ENCODE measurements at regions not wholly inside any gene's neighbourhood (a gene's known extent, or its start where the extent isn't known, plus 50 kb on each side); places are given as distances from the start of the nearest gene placed in this dataset.

DNA sequence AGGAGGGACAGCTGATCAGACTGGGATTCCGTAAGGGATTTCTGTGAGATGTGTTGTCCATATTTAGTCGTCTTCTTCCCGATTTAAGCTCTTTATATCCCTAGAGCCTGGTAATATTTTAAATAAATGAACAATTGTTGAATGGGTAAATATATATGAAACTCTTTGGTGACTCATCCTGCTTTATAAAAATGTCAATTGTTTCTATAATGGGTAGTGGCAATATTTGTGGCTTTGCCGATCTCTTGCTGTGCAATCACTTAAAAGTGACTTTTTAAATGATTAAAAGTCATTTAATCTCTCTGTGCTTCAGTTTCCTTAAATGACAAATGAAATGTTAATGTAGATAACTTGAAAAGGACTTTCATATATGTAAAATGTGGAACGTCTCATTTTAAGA, 339.2 kb downstream of the RNF144A start:
- DNase-seq (ENCODE audit: low read depth in 2 of 2): no peak
- TF ChIP-seq, protein P1, sequence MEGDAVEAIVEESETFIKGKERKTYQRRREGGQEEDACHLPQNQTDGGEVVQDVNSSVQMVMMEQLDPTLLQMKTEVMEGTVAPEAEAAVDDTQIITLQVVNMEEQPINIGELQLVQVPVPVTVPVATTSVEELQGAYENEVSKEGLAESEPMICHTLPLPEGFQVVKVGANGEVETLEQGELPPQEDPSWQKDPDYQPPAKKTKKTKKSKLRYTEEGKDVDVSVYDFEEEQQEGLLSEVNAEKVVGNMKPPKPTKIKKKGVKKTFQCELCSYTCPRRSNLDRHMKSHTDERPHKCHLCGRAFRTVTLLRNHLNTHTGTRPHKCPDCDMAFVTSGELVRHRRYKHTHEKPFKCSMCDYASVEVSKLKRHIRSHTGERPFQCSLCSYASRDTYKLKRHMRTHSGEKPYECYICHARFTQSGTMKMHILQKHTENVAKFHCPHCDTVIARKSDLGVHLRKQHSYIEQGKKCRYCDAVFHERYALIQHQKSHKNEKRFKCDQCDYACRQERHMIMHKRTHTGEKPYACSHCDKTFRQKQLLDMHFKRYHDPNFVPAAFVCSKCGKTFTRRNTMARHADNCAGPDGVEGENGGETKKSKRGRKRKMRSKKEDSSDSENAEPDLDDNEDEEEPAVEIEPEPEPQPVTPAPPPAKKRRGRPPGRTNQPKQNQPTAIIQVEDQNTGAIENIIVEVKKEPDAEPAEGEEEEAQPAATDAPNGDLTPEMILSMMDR (IDR thresholded peaks at IDR 0.05; ENCODE audit: low read depth, low read length): no peak
- no peak overlapping the region for H3K4me3 ChIP-seq (replicated peaks in 1 of 2; ENCODE audit: low read depth in 2 of 2, low read length in 2 of 2)

- no peak for DNase-seq (ENCODE audit: low read depth in 2 of 2)
- H3K4me3 ChIP-seq (replicated peaks in 1 of 2; ENCODE audit: low read depth in 2 of 2, low read length in 2 of 2): no peak overlapping the region
- TF ChIP-seq, protein P1 (IDR thresholded peaks at IDR 0.05; ENCODE audit: low read depth, low read length): no peak
These were observed 345.5 kb downstream of the RNF144A start for GRCh38 chr2:7262727-7263126.

DNA sequence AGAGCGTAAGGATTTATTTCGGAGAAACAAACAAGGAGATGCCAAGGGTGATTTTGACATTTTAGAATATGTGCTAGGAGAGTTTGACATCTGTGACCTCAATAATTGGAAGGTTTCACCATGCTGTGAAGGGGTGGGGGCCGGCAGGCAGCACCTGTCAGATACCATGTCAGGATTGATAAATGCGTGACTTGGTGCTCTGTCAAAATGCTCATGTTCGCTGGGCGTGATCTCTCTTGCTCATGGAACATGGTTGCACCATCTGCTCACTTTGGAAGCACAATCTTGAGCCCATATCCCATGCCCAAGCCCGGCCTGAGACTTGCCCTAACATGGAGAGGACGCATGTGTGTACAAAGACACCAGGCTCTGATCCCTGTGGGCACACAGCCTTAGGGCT, 347.6 kb downstream of the RNF144A start:
- no peak overlapping the region for H3K4me3 ChIP-seq (replicated peaks in 1 of 2; ENCODE audit: low read depth in 2 of 2, low read length in 2 of 2)
- TF ChIP-seq, protein P1 (IDR thresholded peaks at IDR 0.05; ENCODE audit: low read depth, low read length): no peak
- no peak for DNase-seq (ENCODE audit: low read depth in 2 of 2)

DNA sequence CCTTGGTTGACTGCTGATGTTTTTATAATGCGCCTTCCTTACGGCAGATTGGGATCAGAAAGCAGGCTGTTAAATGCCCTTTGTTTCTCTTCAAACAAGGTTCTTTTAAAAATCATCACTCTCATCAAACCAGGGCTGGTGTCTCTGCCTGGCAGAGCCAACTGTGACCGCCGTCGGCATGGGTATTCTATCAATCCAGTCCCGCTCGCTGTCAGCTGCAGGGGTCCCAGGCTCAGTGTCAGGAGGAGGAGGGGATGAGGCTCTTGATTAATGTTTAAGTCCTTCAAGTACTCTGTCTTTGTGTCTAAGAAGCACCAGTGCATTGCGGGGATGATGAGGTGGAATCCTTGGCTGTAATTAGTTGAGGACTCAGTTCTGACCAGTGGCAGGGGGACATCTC, 348.1 kb downstream of the RNF144A start:
- no peak for DNase-seq (ENCODE audit: low read depth in 2 of 2)
- TF ChIP-seq, protein P1 (IDR thresholded peaks at IDR 0.05; ENCODE audit: low read depth, low read length): no peak
- H3K4me3 ChIP-seq (replicated peaks in 1 of 2; ENCODE audit: low read depth in 2 of 2, low read length in 2 of 2): no peak overlapping the region

GRCh38 chr2:7269106-7269643, 352.0 kb downstream of the RNF144A start:
- TF ChIP-seq, protein P1 (IDR thresholded peaks at IDR 0.05; ENCODE audit: low read depth, low read length): no peak
- H3K4me3 ChIP-seq (replicated peaks in 1 of 2; ENCODE audit: low read depth in 2 of 2, low read length in 2 of 2): no peak overlapping the region
- no peak for DNase-seq (ENCODE audit: low read depth in 2 of 2)

DNA sequence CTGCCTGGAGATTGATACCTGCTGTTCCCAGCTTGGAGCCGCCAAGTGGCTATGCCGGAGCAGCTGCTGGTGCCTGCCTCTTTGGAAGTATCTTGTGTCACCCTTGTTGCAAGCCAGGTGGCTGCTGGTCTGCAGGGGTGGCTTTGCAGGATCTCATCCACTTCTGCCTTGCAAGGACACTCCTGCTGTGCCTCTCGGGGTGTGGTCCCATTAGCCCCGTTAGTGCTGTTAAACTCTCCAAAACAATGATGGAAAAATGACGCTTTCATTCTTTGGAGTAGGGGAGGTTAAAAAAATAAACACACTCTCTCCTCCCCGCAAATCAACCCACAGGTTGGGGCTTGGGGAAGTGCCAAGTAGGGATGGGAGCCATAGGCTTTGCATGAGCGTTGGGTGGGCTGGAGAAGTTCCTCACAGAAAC, 352.8 kb downstream of the RNF144A start:
- DNase-seq (ENCODE audit: low read depth in 2 of 2): no peak
- TF ChIP-seq, protein P1 (IDR thresholded peaks at IDR 0.05; ENCODE audit: low read depth, low read length): no peak
- H3K4me3 ChIP-seq (replicated peaks in 1 of 2; ENCODE audit: low read depth in 2 of 2, low read length in 2 of 2): no peak overlapping the region

GRCh38 chr2:7272210-7272609, 355.0 kb downstream of the RNF144A start:
- DNase-seq (ENCODE audit: low read depth in 2 of 2): peak; percentile 0 to 4
- no peak overlapping the region for H3K4me3 ChIP-seq (replicated peaks in 1 of 2; ENCODE audit: low read depth in 2 of 2, low read length in 2 of 2)
- TF ChIP-seq, protein P1 (IDR thresholded peaks at IDR 0.05; ENCODE audit: low read depth, low read length): no peak
